ENCODE measurements at regions not wholly inside any gene's neighbourhood (a gene's known extent, or its start where the extent isn't known, plus 50 kb on each side); places are given as distances from the start of the nearest gene placed in this dataset.

DNA sequence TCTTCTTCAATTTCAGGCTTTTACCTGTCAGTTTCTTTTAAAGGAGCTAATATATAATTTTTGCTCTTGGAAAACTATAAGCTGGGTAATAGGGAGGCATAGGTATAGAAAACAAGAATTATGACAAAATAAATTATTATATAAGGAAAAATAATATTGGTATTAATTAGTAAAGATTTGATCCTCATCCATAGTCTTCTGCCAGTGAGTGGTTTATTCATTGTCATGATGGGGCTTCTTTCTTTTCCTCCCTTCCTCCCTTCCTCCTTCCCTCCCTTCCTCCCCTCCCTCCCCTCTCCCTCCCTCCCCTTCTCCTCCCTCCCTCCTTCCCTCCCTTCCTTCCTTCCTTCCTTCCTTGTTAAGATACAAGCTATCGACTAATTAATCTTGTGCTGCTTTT is 698.6 kb downstream of the SORCS3 start:
- ChIA-PET POLR2A (no interaction called here), CTCF (no interaction called here)
- no peak for DNase-seq
- Mint-ChIP-seq H3K9me3 (ENCODE audit: low read depth) (no peaks in the 10 kb centered on the region), H3K27ac (no peak overlapping the region), H3K4me3 (no peak overlapping the region), H3K27me3 (no peaks in the 10 kb centered on the region), H3K4me1 (no peaks in the 10 kb centered on the region), H3K36me3 (ENCODE audit: low read depth) (no peaks in the 10 kb centered on the region)
- intact Hi-C loops (cut with DNase I, micrococcal nuclease): no loop called here
- ATAC-seq: no peak

DNA sequence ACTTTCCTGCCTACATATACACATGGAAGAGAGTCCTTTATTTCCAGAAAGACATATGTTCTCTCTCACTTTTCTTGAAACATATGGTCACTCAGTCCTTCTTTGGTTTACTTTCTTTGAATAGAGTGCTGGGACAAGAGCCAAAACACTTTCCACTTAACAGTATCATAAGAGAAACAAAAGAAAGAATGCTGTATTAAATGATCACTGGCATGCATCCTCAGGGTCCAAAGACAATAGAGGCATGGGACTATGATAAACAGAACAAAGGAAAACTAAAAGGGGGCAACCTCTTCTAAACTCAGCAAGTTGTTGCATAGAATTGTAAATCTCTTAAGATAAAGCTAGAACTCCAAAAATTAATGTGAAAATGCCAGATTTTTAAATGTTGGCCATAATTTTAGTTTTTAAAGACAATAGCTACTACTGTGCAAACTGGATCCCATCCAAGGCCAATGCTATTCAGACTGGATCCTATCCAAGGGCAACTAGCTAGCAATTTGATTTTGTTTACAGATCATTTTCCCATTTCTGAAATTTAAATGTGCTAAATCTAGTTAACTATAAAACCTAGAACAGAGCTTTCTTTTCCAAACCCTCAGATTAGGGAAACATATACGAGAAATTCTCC is 687.5 kb downstream of the SORCS3 start:
- Mint-ChIP-seq H3K9me3 (ENCODE audit: low read depth) (peaks cover 5% of the 10 kb centered on the region), H3K4me1 (no peaks in the 10 kb centered on the region), H3K4me3 (no peak overlapping the region), H3K27ac (no peak overlapping the region), H3K27me3 (peaks cover 5% of the 10 kb centered on the region), H3K36me3 (ENCODE audit: low read depth) (no peaks in the 10 kb centered on the region)
- ChIA-PET CTCF (no interaction called here), POLR2A (no interaction called here)
- no peak for ATAC-seq
- DNase-seq: no peak
- intact Hi-C loops (cut with DNase I, micrococcal nuclease): no loop called here

Data from activated CD4-positive, alpha-beta T cell treated with anti-CD3 and anti-CD28 coated beads for 36 hours (primary cell).